Iris pigment epithelial cell (primary cell): ENCODE measurements at regions not wholly inside any gene's neighbourhood (a gene's known extent, or its start where the extent isn't known, plus 50 kb on each side); places are given as distances from the start of the nearest gene placed in this dataset.

Source experiments
- DNase-seq: peaks from one replicate; pipeline ENCODE4 v3.0.0-alpha.2; 2011; ENCODE audit warnings: low read depth

GRCh38 chr1:87880098-87880760, 551.5 kb downstream of the LMO4 start:
- peak; percentile 39 for DNase-seq

GRCh38 chr1:87880764-87881163, 552.1 kb downstream of the LMO4 start:
- peak; percentile 25 for DNase-seq

DNA sequence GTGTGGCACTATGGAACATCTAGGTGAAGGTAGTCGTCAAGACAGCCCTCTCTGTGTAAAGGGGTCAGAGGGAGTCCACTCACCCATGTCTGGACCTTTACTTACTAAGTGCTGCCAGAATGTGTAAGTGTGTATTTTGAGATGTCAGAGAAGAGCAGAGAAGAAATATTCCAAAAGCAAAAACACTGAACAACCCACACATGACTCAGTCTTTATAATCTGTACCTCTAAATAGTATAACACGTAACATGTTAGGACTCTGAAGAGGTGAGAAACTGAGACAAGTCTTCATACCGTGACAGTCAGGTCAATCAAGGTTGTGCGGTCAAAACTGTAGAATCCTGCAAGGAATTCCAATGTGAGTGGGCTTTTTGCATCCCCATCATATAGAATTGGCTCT, 555.2 kb downstream of the LMO4 start:
- DNase-seq = no peak

- no peak for DNase-seq
Observed at GRCh38 chr1:87884581-87884980, 555.9 kb downstream of the LMO4 start.

- DNase-seq = no peak
Observed at GRCh38 chr1:87885278-87886025, 556.8 kb downstream of the LMO4 start.

GRCh38 chr1:87887100-87887499, 558.4 kb downstream of the LMO4 start:
- DNase-seq = no peak

GRCh38 chr1:87888446-87888845, 559.8 kb downstream of the LMO4 start:
- DNase-seq = no peak

- no peak for DNase-seq
Observed at GRCh38 chr1:87894062-87894461, 565.4 kb downstream of the LMO4 start.

GRCh38 chr1:87897481-87897880, 568.8 kb downstream of the LMO4 start:
- no peak for DNase-seq

DNA sequence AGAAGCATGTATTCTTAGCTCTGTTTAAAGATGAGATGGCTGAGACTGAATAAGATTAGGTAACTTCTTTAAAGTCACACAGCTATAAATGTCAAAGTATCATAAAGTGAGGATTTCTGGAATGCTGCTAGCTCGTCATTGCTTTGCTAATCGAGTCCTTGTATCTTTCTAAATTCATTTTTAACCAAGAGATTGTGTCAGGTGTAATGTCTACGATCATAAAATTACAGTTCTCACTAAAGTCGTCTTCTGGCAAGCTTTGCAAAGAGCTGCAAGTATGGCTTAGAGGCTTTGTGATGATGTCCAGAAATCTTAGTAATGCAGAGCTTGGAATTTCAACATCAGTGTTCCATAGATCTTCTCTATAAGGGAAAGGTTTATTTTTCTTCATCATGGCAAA, 569.8 kb downstream of the LMO4 start:
- DNase-seq = no peak

DNA sequence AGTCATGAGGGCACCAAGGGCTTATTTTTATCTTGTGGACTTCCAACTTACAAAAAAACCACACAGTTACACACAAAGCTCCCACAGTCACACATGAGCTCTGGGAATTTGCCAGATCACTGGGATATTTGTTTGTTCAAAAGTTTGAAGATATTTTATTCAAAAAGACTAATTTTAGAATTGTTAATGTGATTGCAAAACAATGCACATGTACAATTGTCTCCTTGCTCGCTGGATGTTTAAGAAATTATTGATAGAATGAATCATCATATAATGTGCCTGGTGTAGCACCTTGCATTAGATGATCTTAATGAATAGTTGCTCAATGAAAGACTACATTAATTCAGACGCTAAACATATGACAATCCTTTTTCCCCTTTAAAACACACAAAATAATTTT, 570.3 kb downstream of the LMO4 start:
- no peak for DNase-seq

GRCh38 chr1:87899746-87900145, 571.1 kb downstream of the LMO4 start:
- DNase-seq = no peak

- DNase-seq = peak; percentile 22
Observed at GRCh38 chr1:87902830-87903229, 574.1 kb downstream of the LMO4 start.

DNA sequence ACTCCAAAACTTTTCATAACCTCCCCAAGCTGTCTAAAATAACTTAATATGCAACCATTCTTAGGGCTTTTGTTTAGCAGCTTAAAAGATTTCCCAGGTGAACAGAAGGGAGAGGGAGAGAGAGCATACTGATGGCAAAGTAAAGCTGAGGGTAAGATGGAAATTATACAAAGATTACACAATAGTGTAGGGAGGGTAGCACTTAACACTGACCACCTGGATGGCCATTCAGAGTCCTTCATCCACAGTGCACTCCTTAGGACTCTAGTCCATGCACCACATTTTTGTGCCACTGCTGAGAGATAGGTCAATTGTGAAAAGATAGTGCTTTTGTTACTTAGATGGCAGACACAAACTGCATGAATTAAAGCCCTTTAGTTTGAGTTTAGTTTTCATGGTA, 574.6 kb downstream of the LMO4 start:
- no peak for DNase-seq

DNA sequence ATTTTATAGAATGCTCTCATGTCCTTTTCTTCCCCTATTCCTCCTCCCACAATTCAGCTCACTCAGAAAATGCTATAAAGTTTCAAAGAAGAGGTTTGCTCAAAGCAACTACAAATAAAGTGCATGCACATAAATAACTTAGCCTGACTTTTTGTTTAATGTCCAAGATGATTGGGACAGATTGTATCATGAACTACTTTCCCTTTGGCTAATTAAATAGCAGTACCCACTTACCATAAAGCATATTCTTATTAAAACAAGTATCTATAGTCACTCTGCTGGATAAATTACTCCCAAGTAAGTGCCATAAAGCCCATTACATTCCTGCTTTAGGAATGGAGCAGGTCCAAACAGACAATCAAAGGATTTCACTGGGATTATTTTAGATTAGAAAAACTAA, 576.0 kb downstream of the LMO4 start:
- DNase-seq = no peak

GRCh38 chr1:87905651-87906050, 577.0 kb downstream of the LMO4 start:
- DNase-seq = no peak

DNA sequence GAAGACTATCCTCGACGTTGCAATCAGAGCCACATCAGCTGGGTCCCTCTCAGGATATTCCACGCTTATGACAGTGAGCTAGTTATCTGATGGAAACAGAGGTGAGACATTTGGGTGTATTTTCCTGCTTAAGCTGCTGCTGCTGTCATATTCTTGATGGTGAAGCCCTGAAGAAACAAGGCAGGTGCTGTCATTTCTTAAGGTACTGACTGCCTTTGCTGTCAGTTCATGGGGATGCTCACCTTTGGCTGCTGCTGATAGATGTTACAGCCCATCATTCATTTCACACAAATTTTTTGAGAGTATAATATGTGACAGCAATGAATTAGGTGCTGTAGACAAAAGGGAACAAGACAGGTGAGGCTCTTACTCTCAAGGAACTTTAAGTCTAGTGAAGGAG, 577.4 kb downstream of the LMO4 start:
- DNase-seq = no peak

DNA sequence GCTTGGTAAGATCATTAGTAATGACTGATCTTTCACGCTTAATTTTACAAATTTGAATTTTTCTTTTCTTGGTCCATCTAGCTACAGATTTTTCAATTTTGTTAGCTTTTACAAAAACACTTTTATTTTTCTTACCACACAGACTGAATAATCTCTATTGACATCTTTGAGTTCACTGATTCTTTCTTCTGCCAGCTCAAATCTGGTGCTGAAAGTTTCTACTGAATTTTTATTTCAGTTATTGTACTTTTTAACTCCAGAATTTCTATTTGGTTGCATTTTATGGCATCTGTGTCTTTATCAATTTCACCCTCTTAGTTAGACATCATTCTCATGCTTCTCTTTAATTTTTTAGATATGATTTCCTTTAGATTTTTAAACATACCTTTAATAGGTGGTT, 584.7 kb downstream of the LMO4 start:
- DNase-seq = no peak

- no peak for DNase-seq
Observed at GRCh38 chr1:87914396-87914795, 585.7 kb downstream of the LMO4 start.

- DNase-seq = no peak
Observed at GRCh38 chr1:87915771-87916170, 587.1 kb downstream of the LMO4 start.

- DNase-seq = peak; percentile 17
Observed at GRCh38 chr1:87916965-87917364, 588.3 kb downstream of the LMO4 start.

DNA sequence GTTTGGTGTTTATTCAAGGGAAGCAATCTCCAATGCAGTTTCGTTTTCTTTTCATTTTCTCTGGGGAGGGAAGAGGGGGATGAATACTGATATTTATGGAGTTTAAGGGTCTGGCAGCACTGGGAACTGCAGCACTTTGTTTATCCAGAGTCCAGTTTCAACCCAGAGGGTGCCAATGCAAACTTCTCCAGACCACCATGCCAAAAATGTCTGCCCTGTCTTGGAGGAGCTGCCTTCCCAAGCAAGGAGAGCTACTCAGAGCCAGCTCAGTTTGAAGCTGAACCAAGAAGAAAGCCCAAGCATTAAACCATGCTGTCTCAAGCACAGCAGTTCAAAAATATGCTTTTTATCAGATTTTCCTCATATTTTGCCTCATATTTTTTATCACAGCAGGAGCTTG, 589.7 kb downstream of the LMO4 start:
- no peak for DNase-seq

DNA sequence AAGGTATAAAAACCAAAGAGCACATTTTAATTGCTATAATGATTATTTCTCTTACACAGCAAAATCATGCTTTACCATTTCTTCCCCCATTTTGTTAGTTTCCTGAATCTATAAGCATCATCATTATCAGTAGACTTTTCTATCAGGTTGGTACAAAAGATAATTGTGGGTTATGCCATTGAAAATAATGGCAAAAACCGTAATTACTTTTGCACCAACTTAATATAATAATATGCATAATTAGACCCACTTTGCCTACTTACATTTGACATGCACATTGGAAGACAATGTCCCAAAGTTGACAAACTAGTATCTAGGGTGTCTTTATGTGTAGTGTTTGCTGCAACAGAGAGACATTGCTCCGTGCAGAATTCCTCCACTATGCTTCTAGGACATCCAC, 594.2 kb downstream of the LMO4 start:
- DNase-seq = no peak
